ENCODE measurements at regions not wholly inside any gene's neighbourhood (a gene's known extent, or its start where the extent isn't known, plus 50 kb on each side); places are given as distances from the start of the nearest gene placed in this dataset.
"Not testable (repeated sequence)": the region's sequence is repeated elsewhere in the genome, so short reads cannot be mapped to it uniquely, and the experiment has no call there.

DNA sequence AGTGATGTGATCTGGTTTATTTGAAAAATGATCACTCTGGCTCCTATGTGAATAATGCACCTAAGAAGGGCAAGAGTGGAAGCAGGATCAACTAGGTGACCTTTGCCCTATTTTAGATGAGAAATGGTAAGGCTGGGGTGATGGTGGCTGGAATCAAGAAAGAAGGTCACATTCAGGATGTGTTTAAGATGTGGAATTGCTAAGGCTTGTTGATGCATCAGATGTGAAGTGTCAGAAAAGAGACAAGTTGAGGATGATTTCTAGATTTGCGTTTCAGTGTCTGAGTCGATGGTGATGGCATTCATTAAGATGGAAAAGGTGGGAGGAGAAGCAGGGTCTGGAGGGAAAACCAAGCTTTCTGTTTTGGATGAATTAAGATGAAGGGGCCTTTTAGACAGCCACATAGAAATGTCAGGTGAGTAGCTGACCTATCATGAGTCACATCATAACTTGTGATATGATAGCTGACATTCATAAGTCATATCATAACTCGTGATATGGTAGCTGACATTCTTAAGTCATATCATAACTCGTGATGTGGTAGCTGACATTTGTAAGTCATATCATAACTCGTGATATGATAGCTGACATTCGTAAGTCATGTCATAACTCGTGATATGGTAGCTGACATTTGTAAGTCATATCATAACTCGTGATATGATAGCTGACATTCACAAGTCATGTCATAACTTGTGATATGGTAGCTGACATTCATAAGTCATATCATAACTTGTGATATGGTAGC is 101.2 kb upstream of the SEC11C start:
- TF ChIP-seq CTCF (IDR thresholded peaks at IDR 0.05) (no peak), POLR2A (IDR thresholded peaks at IDR 0.05) (no peak)
- Histone ChIP-seq H3K27me3 (no peaks in the 10 kb centered on the region), H3K4me3 (no peak overlapping the region), H3K4me1 (replicated peaks in 1 of 2) (peaks cover 0 to 4% of the 10 kb centered on the region in 2 donors), H3K27ac (no peak overlapping the region), H3K9me3 (replicated peaks in 1 of 3) (no peaks in the 10 kb centered on the region), H3K36me3 (replicated peaks in 1 of 2) (no peaks in the 10 kb centered on the region)
- no peak for DNase-seq
- 83 to 86% (median 85%) methylated on average over 8 of the region's 8 CpGs for WGBS, 4 donors
- intact Hi-C loops (cut with DNase I), result no loop called here

GRCh38 chr18:59039040-59039320 is 100.7 kb upstream of the SEC11C start:
- H3K9me3 ChIP-seq (replicated peaks in 1 of 3); H3K4me3 ChIP-seq; H3K27ac ChIP-seq; intact Hi-C loops (cut with DNase I); H3K36me3 ChIP-seq (replicated peaks in 1 of 2); DNase-seq; H3K27me3 ChIP-seq; H3K4me1 ChIP-seq (replicated peaks in 1 of 2): not testable (repeated sequence)
- 32 to 51% (median 45%) methylated on average over 1 of the region's 1 CpG for WGBS, 4 donors

DNA sequence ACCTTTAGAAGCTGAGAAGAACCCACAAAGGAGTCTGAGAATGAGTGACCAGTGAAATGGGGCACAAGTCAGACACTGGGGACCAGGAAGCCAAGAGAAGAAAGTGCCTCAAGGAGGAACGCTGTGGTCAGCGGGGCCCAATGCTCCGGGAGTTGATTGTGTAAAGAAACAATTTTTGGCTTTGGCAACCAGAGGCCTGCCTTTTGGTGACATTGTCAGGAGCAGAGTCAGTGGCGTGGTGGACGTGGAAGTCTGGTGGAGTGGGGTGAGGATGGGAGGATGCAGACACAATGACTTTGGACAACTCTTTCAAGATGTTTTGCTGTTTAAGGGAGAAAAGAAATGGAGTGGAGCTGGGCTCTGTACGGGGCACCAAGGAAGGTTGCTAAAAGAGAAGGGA is 100.2 kb upstream of the SEC11C start:
- DNase-seq, result peak in 1 of 7 donors; percentile 3
- no peak for TF ChIP-seq CTCF (IDR thresholded peaks at IDR 0.05)
- no peak for TF ChIP-seq POLR2A (IDR thresholded peaks at IDR 0.05)
- Histone ChIP-seq H3K27ac (no peak overlapping the region), H3K36me3 (replicated peaks in 1 of 2) (no peaks in the 10 kb centered on the region), H3K4me3 (no peak overlapping the region), H3K27me3 (no peaks in the 10 kb centered on the region), H3K4me1 (replicated peaks in 1 of 2) (peaks cover 0 to 4% of the 10 kb centered on the region in 2 donors), H3K9me3 (replicated peaks in 1 of 3) (no peaks in the 10 kb centered on the region)
- 94 to 97% (median 96%) methylated on average over 6 of the region's 6 CpGs for WGBS, 4 donors
- intact Hi-C loops (cut with DNase I), result no loop called here

GRCh38 chr18:59040770-59041148 is 98.9 kb upstream of the SEC11C start:
- H3K4me3 ChIP-seq, result no peak overlapping the region
- no peaks in the 10 kb centered on the region for H3K36me3 ChIP-seq (replicated peaks in 1 of 2)
- H3K27me3 ChIP-seq, result no peaks in the 10 kb centered on the region
- intact Hi-C loops (cut with DNase I), result no loop called here
- H3K9me3 ChIP-seq (replicated peaks in 1 of 3), result no peaks in the 10 kb centered on the region
- no peak for TF ChIP-seq POLR2A (IDR thresholded peaks at IDR 0.05)
- TF ChIP-seq CTCF (IDR thresholded peaks at IDR 0.05), result no peak
- H3K4me1 ChIP-seq (replicated peaks in 1 of 2), result peaks cover 0 to 4% of the 10 kb centered on the region in 2 donors
- peak in 1 of 7 donors; percentile 24 for DNase-seq
- H3K27ac ChIP-seq, result no peak overlapping the region
- 87 to 93% (median 88%) methylated on average over 8 of the region's 8 CpGs for WGBS, 4 donors

DNA sequence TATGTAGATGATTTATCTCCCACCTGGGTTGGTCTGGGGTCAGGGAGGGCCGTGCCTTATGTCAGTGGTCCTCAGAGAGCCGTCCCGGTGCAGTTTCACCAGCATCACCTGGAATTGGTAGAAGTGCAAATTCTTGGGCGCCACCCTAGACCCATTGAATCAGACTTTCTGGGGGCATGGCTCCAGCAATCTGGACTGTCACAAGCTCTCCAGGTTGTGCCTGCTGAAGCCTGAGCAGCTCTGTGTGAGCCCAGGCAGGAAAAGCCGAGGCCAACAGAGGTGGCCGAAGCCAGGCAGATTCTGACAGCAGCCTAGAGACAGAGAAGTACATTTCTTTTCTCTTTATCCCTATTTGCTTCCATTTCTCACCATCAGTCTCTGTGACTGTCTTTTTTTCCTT is 98.4 kb upstream of the SEC11C start:
- intact Hi-C loops (cut with DNase I), result no loop called here

More for the DNA sequence above, 98.4 kb upstream of the SEC11C start:
- H3K27me3 ChIP-seq, result no peaks in the 10 kb centered on the region
- no peaks in the 10 kb centered on the region for H3K36me3 ChIP-seq (replicated peaks in 1 of 2)
- no peak overlapping the region for H3K4me3 ChIP-seq
- no peak overlapping the region for H3K27ac ChIP-seq
- H3K9me3 ChIP-seq (replicated peaks in 1 of 3), result no peaks in the 10 kb centered on the region
- TF ChIP-seq CTCF (IDR thresholded peaks at IDR 0.05), result no peak
- no peak for TF ChIP-seq POLR2A (IDR thresholded peaks at IDR 0.05)
- peaks cover 0 to 4% of the 10 kb centered on the region in 2 donors for H3K4me1 ChIP-seq (replicated peaks in 1 of 2)
- 62 to 83% (median 80%) methylated on average over 6 of the region's 6 CpGs for WGBS, 4 donors
- DNase-seq, result no peak

All from adrenal gland (tissue), 9 donors.